HEK293 (cell line): ENCODE measurements at regions not wholly inside any gene's neighbourhood (a gene's known extent, or its start where the extent isn't known, plus 50 kb on each side); places are given as distances from the start of the nearest gene placed in this dataset.

Source experiments
- CTCF ChIA-PET: fragments of 350-600 bp; formaldehyde crosslinking; extraction: SDS; loops from one replicate; lab custom pipeline; 2021; ENCODE audit warnings: antibody characterized with exemption; lab: Yijun Ruan, JAX
- POLR2A ChIA-PET: fragments of 300-600 bp; formaldehyde crosslinking; extraction: SDS; loops from one replicate; lab custom pipeline; 2020; ENCODE audit warnings: antibody characterized with exemption, inconsistent platforms; lab: Yijun Ruan, JAX
- H3K27ac ChIP-seq: fragments of 200-500 bp; sonication (Bioruptor generic); 2 replicates; pipeline ENCODE4 v1.5.1; 2014; ENCODE audit warnings: low read depth, low read length, control low read depth, inconsistent platforms; ENCODE audit errors: extremely low read depth
- H3K36me3 ChIP-seq, 2 experiments: fragments of 200-500 bp in 1 of 2; sonication (Bioruptor generic) in 1 of 2; 1 replicate in 1 of 2; 2 replicates in 1 of 2; pipeline ENCODE4 v1.5.1; 2014 to 2017; ENCODE audit warnings: inconsistent platforms in 2 of 2, low read length in 2 of 2; ENCODE audit not compliant: control insufficient read depth in 2 of 2, insufficient read depth in 1 of 2
- H3K4me1 ChIP-seq: fragments of 200-500 bp; sonication (Bioruptor generic); 2 replicates; pipeline ENCODE4 v1.5.1; 2014; ENCODE audit warnings: mild to moderate bottlenecking, low read length, inconsistent platforms; ENCODE audit not compliant: control insufficient read depth, insufficient read depth
- H3K4me3 ChIP-seq: 2 replicates; pipeline ENCODE4 v1.5.1; 2011; ENCODE audit warnings: low read depth, mild to moderate bottlenecking, control low read depth, low read length, moderate library complexity
- H3K9me3 ChIP-seq: fragments of 200-500 bp; sonication (Bioruptor generic); 2 replicates; pipeline ENCODE4 v1.5.1; 2014; ENCODE audit warnings: low read depth, low read length, inconsistent platforms; ENCODE audit not compliant: control insufficient read depth, insufficient read depth
- GLI4 ChIP-seq: fragments of 450-650 bp; formaldehyde crosslinking; IDR thresholded peaks from 2 replicates; pipeline ENCODE4 v1.5.1; 2016; ENCODE audit warnings: missing biosample characterization, missing genetic modification characterization
- HOXA7 ChIP-seq: sonication (generic); formaldehyde crosslinking; IDR thresholded peaks from 2 replicates; pipeline ENCODE4 v1.8.1; 2022; ENCODE audit warnings: missing genetic modification reagents, borderline replicate concordance
- KLF16 ChIP-seq: fragments of 450-650 bp; formaldehyde crosslinking; IDR thresholded peaks from 2 replicates; pipeline ENCODE4 v1.5.1; 2017; ENCODE audit warnings: missing biosample characterization, missing genetic modification characterization
- SP7 ChIP-seq: fragments of 450-650 bp; formaldehyde crosslinking; IDR thresholded peaks from 2 replicates; pipeline ENCODE4 v1.5.1; 2016; ENCODE audit warnings: missing biosample characterization, missing genetic modification characterization
- ZNF140 ChIP-seq: fragments of 450-650 bp; formaldehyde crosslinking; IDR thresholded peaks from 2 replicates; pipeline ENCODE4 v1.5.1; 2016; ENCODE audit warnings: missing biosample characterization, missing genetic modification characterization
- ZNF174 ChIP-seq: fragments of 450-650 bp; formaldehyde crosslinking; IDR thresholded peaks from 2 replicates; pipeline ENCODE4 v1.5.0; 2017; ENCODE audit warnings: missing biosample characterization, mild to moderate bottlenecking, missing genetic modification characterization
- ZNF223 ChIP-seq: fragments of 450-650 bp; formaldehyde crosslinking; IDR thresholded peaks from 2 replicates; pipeline ENCODE4 v1.5.1; 2016; ENCODE audit warnings: missing biosample characterization, missing genetic modification characterization
- ZNF280D ChIP-seq: fragments of 450-650 bp; formaldehyde crosslinking; IDR thresholded peaks from 2 replicates; pipeline ENCODE4 v1.5.1; 2016; ENCODE audit warnings: missing biosample characterization, missing genetic modification characterization
- ZNF341 ChIP-seq: fragments of 450-650 bp; formaldehyde crosslinking; IDR thresholded peaks from 2 replicates; pipeline ENCODE4; 2016; ENCODE audit warnings: low read depth, missing biosample characterization, missing genetic modification characterization
- ZNF354C ChIP-seq: fragments of 450-650 bp; formaldehyde crosslinking; IDR thresholded peaks from 2 replicates; pipeline ENCODE4 v1.5.1; 2016; ENCODE audit warnings: missing biosample characterization, missing genetic modification characterization, low read depth, borderline replicate concordance
- ZNF518A ChIP-seq: fragments of 450-650 bp; formaldehyde crosslinking; conservative IDR thresholded peaks from 2 replicates; pipeline ENCODE4 v1.5.1; 2016; ENCODE audit warnings: low read depth, missing biosample characterization, missing genetic modification characterization
- ZNF600 ChIP-seq: fragments of 450-650 bp; formaldehyde crosslinking; IDR thresholded peaks from 2 replicates; pipeline ENCODE4 v1.5.1; 2016; ENCODE audit warnings: missing biosample characterization, missing genetic modification characterization
- ZNF610 ChIP-seq: fragments of 450-650 bp; formaldehyde crosslinking; IDR thresholded peaks from 2 replicates; pipeline ENCODE4 v1.5.1; 2016; ENCODE audit warnings: missing biosample characterization, missing genetic modification characterization, borderline replicate concordance
- TF ChIP-seq, protein P1 (sequence below): fragments of 450-650 bp; formaldehyde crosslinking; conservative IDR thresholded peaks from 2 replicates; pipeline ENCODE4 v1.5.1; 2016; ENCODE audit warnings: low read depth, missing biosample characterization, missing genetic modification characterization

- no peak overlapping the region for H3K27ac ChIP-seq
- no peak overlapping the region for H3K4me3 ChIP-seq
- TF ChIP-seq ZNF610 (tag by site-specific recombination) (no peak), ZNF223 (tag by site-specific recombination) (no peak), ZNF518A (no peak), ZNF140 (no peak), KLF16 (tag by site-specific recombination) (no peak), ZNF280D (no peak), HOXA7 (CRISPR knock-in tag) (no peak), ZNF174 (tag by site-specific recombination) (no peak), GLI4 (tag by site-specific recombination) (no peak), SP7 (tag by site-specific recombination) (no peak), ZNF354C (tag by site-specific recombination) (no peak), ZNF341 (tag by site-specific recombination) (no peak), ZNF600 (tag by site-specific recombination) (no peak)
- TF ChIP-seq, protein P1, sequence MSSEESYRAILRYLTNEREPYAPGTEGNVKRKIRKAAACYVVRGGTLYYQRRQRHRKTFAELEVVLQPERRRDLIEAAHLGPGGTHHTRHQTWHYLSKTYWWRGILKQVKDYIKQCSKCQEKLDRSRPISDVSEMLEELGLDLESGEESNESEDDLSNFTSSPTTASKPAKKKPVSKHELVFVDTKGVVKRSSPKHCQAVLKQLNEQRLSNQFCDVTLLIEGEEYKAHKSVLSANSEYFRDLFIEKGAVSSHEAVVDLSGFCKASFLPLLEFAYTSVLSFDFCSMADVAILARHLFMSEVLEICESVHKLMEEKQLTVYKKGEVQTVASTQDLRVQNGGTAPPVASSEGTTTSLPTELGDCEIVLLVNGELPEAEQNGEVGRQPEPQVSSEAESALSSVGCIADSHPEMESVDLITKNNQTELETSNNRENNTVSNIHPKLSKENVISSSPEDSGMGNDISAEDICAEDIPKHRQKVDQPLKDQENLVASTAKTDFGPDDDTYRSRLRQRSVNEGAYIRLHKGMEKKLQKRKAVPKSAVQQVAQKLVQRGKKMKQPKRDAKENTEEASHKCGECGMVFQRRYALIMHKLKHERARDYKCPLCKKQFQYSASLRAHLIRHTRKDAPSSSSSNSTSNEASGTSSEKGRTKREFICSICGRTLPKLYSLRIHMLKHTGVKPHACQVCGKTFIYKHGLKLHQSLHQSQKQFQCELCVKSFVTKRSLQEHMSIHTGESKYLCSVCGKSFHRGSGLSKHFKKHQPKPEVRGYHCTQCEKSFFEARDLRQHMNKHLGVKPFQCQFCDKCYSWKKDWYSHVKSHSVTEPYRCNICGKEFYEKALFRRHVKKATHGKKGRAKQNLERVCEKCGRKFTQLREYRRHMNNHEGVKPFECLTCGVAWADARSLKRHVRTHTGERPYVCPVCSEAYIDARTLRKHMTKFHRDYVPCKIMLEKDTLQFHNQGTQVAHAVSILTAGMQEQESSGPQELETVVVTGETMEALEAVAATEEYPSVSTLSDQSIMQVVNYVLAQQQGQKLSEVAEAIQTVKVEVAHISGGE (tag by site-specific recombination) = no peak
- no peaks in the 10 kb centered on the region for H3K9me3 ChIP-seq
- no peaks in the 10 kb centered on the region for H3K36me3 ChIP-seq
- ChIA-PET POLR2A (no interaction called here), CTCF (interaction anchor here (0.6 kb wide), 1 partner anchor 417 kb away, joined by 4 read pairs; no protein-coding TSS in a partner anchor)
- no peaks in the 10 kb centered on the region for H3K4me1 ChIP-seq
These were observed 423.3 kb upstream of the ADGRL2 start for GRCh38 chr1:81377406-81377805.
